C4-2B (cell line): ENCODE measurements at regions not wholly inside any gene's neighbourhood (a gene's known extent, or its start where the extent isn't known, plus 50 kb on each side); places are given as distances from the start of the nearest gene placed in this dataset.

ENCODE experiments used
- CTCF ChIP-seq: fragments of 450-650 bp; conservative IDR thresholded peaks from 2 replicates; pipeline ENCODE4 v1.5.1; 2017; ENCODE audit warnings: mild to moderate bottlenecking
- ZFX ChIP-seq: fragments of 450-650 bp; IDR thresholded peaks from 2 replicates; pipeline ENCODE4 v1.6.1; 2017

- TF ChIP-seq CTCF: no peak
- no peak for TF ChIP-seq ZFX
These were observed 161.4 kb upstream of the RPL38 start for GRCh38 chr17:74041869-74042640.
